Breast epithelium (tissue), 3 donors: ENCODE measurements at regions not wholly inside any gene's neighbourhood (a gene's known extent, or its start where the extent isn't known, plus 50 kb on each side); places are given as distances from the start of the nearest gene placed in this dataset.

Source experiments
- POLR2A ChIP-seq: fragments of 450-650 bp; IDR thresholded peaks from one replicate; pipeline ENCODE4 v1.6.1; 2016; ENCODE audit warnings: antibody characterized with exemption, mild to moderate bottlenecking, moderate library complexity
- TF ChIP-seq, protein P1 (sequence below), 3 donors: fragments of 450-650 bp; IDR thresholded peaks; one replicate each; pipeline ENCODE4 v1.5.1; 2016 to 2017; ENCODE audit warnings: antibody characterized with exemption in 3 of 3, mild to moderate bottlenecking in 3 of 3, moderate library complexity in 3 of 3

DNA sequence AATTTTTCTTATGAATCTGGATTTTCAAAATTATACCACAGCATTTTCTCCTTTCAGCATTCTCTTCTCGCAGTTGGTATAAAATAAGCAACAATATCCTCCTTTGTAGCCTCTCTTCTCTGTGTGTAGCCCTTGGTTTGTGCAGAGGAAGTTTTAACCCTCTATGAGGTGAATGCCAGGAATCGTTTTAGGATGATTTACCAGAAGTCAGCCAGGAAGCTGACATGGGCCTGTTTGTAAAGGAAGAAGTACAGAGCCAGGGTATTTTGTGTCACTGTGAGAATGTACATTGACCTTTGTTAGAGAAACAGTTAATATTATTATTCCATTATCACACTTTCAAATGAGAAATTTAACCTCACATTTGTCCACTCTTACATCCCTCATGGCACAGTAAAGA is 88.9 kb upstream of the RPL34 start:
- TF ChIP-seq, protein P1, sequence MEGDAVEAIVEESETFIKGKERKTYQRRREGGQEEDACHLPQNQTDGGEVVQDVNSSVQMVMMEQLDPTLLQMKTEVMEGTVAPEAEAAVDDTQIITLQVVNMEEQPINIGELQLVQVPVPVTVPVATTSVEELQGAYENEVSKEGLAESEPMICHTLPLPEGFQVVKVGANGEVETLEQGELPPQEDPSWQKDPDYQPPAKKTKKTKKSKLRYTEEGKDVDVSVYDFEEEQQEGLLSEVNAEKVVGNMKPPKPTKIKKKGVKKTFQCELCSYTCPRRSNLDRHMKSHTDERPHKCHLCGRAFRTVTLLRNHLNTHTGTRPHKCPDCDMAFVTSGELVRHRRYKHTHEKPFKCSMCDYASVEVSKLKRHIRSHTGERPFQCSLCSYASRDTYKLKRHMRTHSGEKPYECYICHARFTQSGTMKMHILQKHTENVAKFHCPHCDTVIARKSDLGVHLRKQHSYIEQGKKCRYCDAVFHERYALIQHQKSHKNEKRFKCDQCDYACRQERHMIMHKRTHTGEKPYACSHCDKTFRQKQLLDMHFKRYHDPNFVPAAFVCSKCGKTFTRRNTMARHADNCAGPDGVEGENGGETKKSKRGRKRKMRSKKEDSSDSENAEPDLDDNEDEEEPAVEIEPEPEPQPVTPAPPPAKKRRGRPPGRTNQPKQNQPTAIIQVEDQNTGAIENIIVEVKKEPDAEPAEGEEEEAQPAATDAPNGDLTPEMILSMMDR (IDR thresholded peaks at IDR 0.05): no peak
- TF ChIP-seq POLR2A: no peak
